CD14-positive monocyte (primary cell): ENCODE measurements at regions not wholly inside any gene's neighbourhood (a gene's known extent, or its start where the extent isn't known, plus 50 kb on each side); places are given as distances from the start of the nearest gene placed in this dataset.
"Not testable (repeated sequence)": the region's sequence is repeated elsewhere in the genome, so short reads cannot be mapped to it uniquely, and the experiment has no call there.

ENCODE experiments used
- DNase-seq, 3 donors: peaks; one replicate each; pipeline ENCODE4 v3.0.0-alpha.2; 2011 to 2022
- H2AFZ ChIP-seq: 2 replicates; pipeline ENCODE4 v1.6.0; 2012; ENCODE audit warnings: mild to moderate bottlenecking, low read depth, low read length, inconsistent platforms; ENCODE audit not compliant: insufficient read depth, poor library complexity, severe bottlenecking
- H3K27ac ChIP-seq, 2 donors: 1 replicate in 1 of 2; 2 replicates in 1 of 2; pipeline ENCODE4 v1.5.1; 2012 to 2013; ENCODE audit warnings: low read length in 2 of 2, control low read depth in 1 of 2, inconsistent platforms in 1 of 2, low read depth in 1 of 2, mild to moderate bottlenecking in 1 of 2
- H3K27me3 ChIP-seq, 2 donors: one replicate each; pipeline versions ENCODE4 v1.6.0 to v1.6.1; 2011 to 2013; ENCODE audit warnings: low read length in 2 of 2; ENCODE audit not compliant: control insufficient read depth in 2 of 2, insufficient read depth in 2 of 2
- H3K36me3 ChIP-seq, 2 donors: replicated peaks in 1 of 2; 1 replicate in 1 of 2; 2 replicates in 1 of 2; pipeline versions ENCODE4 v1.5.1 to v1.6.1; 2012 to 2013; ENCODE audit warnings: low read length in 2 of 2, control low read depth in 1 of 2, inconsistent platforms in 1 of 2, mild to moderate bottlenecking in 1 of 2; ENCODE audit not compliant: insufficient read depth in 2 of 2, control insufficient read depth in 1 of 2
- H3K4me1 ChIP-seq, 2 donors: 1 replicate in 1 of 2; 2 replicates in 1 of 2; pipeline versions ENCODE4 v1.5.1 to v1.6.1; 2012 to 2013; ENCODE audit warnings: low read length in 2 of 2, control low read depth in 1 of 2, inconsistent platforms in 1 of 2, mild to moderate bottlenecking in 1 of 2, moderate library complexity in 1 of 2; ENCODE audit not compliant: insufficient read depth in 2 of 2, control insufficient read depth in 1 of 2
- H3K4me2 ChIP-seq: replicated peaks from 2 replicates; pipeline ENCODE3; 2012; ENCODE audit warnings: low read length, moderate library complexity, mild to moderate bottlenecking; ENCODE audit not compliant: poor library complexity, severe bottlenecking; ENCODE audit errors: extremely low read depth
- H3K4me3 ChIP-seq, 3 experiments: fragments of 200-600 bp in 1 of 3; sonication (generic) in 1 of 3; replicated peaks in 1 of 3; 1 replicate in 2 of 3; 2 replicates in 1 of 3; pipeline ENCODE4 v1.5.1; 2011 to 2013; ENCODE audit warnings: low read length in 3 of 3, mild to moderate bottlenecking in 3 of 3, control low read depth in 2 of 3, low read depth in 2 of 3, inconsistent platforms in 1 of 3, moderate library complexity in 1 of 3
- H3K79me2 ChIP-seq: 2 replicates; pipeline ENCODE4 v1.6.0; 2012; ENCODE audit warnings: mild to moderate bottlenecking, control low read depth, inconsistent platforms, low read length, moderate library complexity; ENCODE audit not compliant: insufficient read depth
- H3K9ac ChIP-seq: 2 replicates; pipeline ENCODE4 v1.6.0; 2017; ENCODE audit warnings: low read length, mild to moderate bottlenecking; ENCODE audit not compliant: insufficient read depth, poor library complexity, severe bottlenecking
- H3K9me3 ChIP-seq, 2 donors: replicated peaks in 1 of 2; 1 replicate in 1 of 2; 2 replicates in 1 of 2; pipeline versions ENCODE4 v1.5.1 to v1.6.1; 2012 to 2013; ENCODE audit warnings: low read length in 2 of 2, control low read depth in 1 of 2; ENCODE audit not compliant: control insufficient read depth in 1 of 2, insufficient read depth in 1 of 2
- H4K20me1 ChIP-seq: 2 replicates; pipeline ENCODE4 v1.6.0; 2012; ENCODE audit warnings: mild to moderate bottlenecking, low read length, control low read depth, moderate library complexity; ENCODE audit not compliant: insufficient read depth
- H3K27ac Mint-ChIP-seq, 7 donors: one replicate each; pipeline ENCODE4 v1.8.0; 2020; ENCODE audit warnings: mild to moderate bottlenecking in 7 of 7, mixed read lengths in 7 of 7, moderate library complexity in 6 of 7, inconsistent platforms in 2 of 7
- H3K27me3 Mint-ChIP-seq, 3 donors: one replicate each; pipeline ENCODE4 v1.8.0; 2021 to 2022; ENCODE audit warnings: low read depth in 3 of 3, mild to moderate bottlenecking in 3 of 3, mixed read lengths in 3 of 3, moderate library complexity in 3 of 3, inconsistent platforms in 1 of 3
- H3K36me3 Mint-ChIP-seq, 2 donors: one replicate each; pipeline ENCODE4 v1.8.0; 2020; ENCODE audit warnings: mixed read lengths in 2 of 2, inconsistent platforms in 1 of 2, mild to moderate bottlenecking in 1 of 2
- H3K4me1 Mint-ChIP-seq: one replicate; pipeline ENCODE4 v1.8.0; 2020; ENCODE audit warnings: mild to moderate bottlenecking, mixed read lengths
- H3K4me3 Mint-ChIP-seq, 2 donors: one replicate each; pipeline ENCODE4 v1.8.0; 2020; ENCODE audit warnings: mild to moderate bottlenecking in 2 of 2, mixed read lengths in 2 of 2, moderate library complexity in 1 of 2
- H3K9me3 Mint-ChIP-seq, 7 donors: one replicate each; pipeline ENCODE4 v1.8.0; 2020 to 2022; ENCODE audit warnings: mixed read lengths in 7 of 7, mild to moderate bottlenecking in 6 of 7, moderate library complexity in 6 of 7, inconsistent platforms in 2 of 7
- CTCF ChIP-seq: fragments of 200-600 bp; IDR thresholded peaks from one replicate; pipeline ENCODE4 v1.8.0; 2022; ENCODE audit warnings: antibody characterized with exemption, mild to moderate bottlenecking
- WGBS: methylation state at CpG from one replicate; pipeline ENCODE4 v1.1.5; 2013; ENCODE audit warnings: missing lambda C conversion rate; ENCODE audit not compliant: insufficient coverage; 5-methylcytosine and 5-hydroxymethylcytosine counted together
- intact Hi-C, 2 donors: fragments of 100-400 bp; cut with micrococcal nuclease; formaldehyde crosslinking; loops; one replicate each; pipeline versions ENCODE4 v1.15.0 to v1.15.1; 2023

- Histone ChIP-seq H3K9me3 (peaks cover 0 to 9% of the 10 kb centered on the region in 2 donors), H3K27ac (no peak overlapping the region), H3K9ac (no peak overlapping the region), H3K4me1 (no peaks in the 10 kb centered on the region), H4K20me1 (no peaks in the 10 kb centered on the region), H3K36me3 (no peaks in the 10 kb centered on the region), H3K79me2 (no peaks in the 10 kb centered on the region), H2AFZ (no peak overlapping the region), H3K4me3 (no peak overlapping the region), H3K4me2 (no peak overlapping the region), H3K27me3 (no peaks in the 10 kb centered on the region)
- DNase-seq, result no peak
- Mint-ChIP-seq H3K4me3 (no peak overlapping the region), H3K4me1 (no peaks in the 10 kb centered on the region), H3K9me3 (peaks cover 2 to 15% (median 5%) of the 10 kb centered on the region in 7 donors), H3K27me3 (no peaks in the 10 kb centered on the region), H3K27ac (no peak overlapping the region), H3K36me3 (no peaks in the 10 kb centered on the region)
- WGBS, result 90% methylated on average over 3 of the region's 5 CpGs
- TF ChIP-seq CTCF, result no peak
- intact Hi-C loops, result no loop called here
These were observed 617.5 kb upstream of the GRIN3A start for GRCh38 chr9:102355982-102356381.

GRCh38 chr9:102354041-102354440, 615.6 kb upstream of the GRIN3A start:
- H3K36me3 ChIP-seq, result no peaks in the 10 kb centered on the region
- TF ChIP-seq CTCF, result no peak
- Mint-ChIP-seq H3K27me3 (no peaks in the 10 kb centered on the region), H3K27ac (no peak overlapping the region), H3K36me3 (no peaks in the 10 kb centered on the region), H3K9me3 (peaks cover 2 to 16% (median 7%) of the 10 kb centered on the region in 7 donors), H3K4me3 (no peak overlapping the region), H3K4me1 (no peaks in the 10 kb centered on the region)
- no peak overlapping the region for H3K9ac ChIP-seq
- H3K9me3 ChIP-seq, result peaks cover 0 to 9% of the 10 kb centered on the region in 2 donors
- no peak overlapping the region for H2AFZ ChIP-seq
- no peak overlapping the region for H3K27ac ChIP-seq
- H3K4me2 ChIP-seq, result no peak overlapping the region
- H3K27me3 ChIP-seq, result no peaks in the 10 kb centered on the region
- no peaks in the 10 kb centered on the region for H3K79me2 ChIP-seq
- H3K4me1 ChIP-seq, result no peaks in the 10 kb centered on the region
- H4K20me1 ChIP-seq, result no peaks in the 10 kb centered on the region
- WGBS, result no CpG with 5 or more reads among the region's 1 CpG
- no peak overlapping the region for H3K4me3 ChIP-seq
- DNase-seq, result no peak
- intact Hi-C loops, result no loop called here

- H2AFZ ChIP-seq, H3K79me2 ChIP-seq, H3K27me3 Mint-ChIP-seq, H3K9ac ChIP-seq, H3K4me2 ChIP-seq, H3K4me3 ChIP-seq, H3K27ac Mint-ChIP-seq, H3K27ac ChIP-seq, H3K4me1 ChIP-seq, intact Hi-C loops, H3K4me1 Mint-ChIP-seq, H3K36me3 Mint-ChIP-seq, H3K36me3 ChIP-seq, H4K20me1 ChIP-seq, H3K9me3 ChIP-seq, DNase-seq, H3K27me3 ChIP-seq, H3K4me3 Mint-ChIP-seq: not testable (repeated sequence)
- peaks cover 3 to 22% (median 10%) of the 10 kb centered on the region in 7 donors for H3K9me3 Mint-ChIP-seq
- 92% methylated on average over 5 of the region's 6 CpGs for WGBS
These were observed 599.0 kb upstream of the GRIN3A start for GRCh38 chr9:102337471-102337870.
